GM21528 (cell line): ENCODE measurements at regions not wholly inside any gene's neighbourhood (a gene's known extent, or its start where the extent isn't known, plus 50 kb on each side); places are given as distances from the start of the nearest gene placed in this dataset.

ENCODE experiments used
- ATAC-seq: cut with Tn5 transposase; IDR thresholded peaks from one replicate; pipeline ENCODE4 v1.9.1; 2021; ENCODE audit warnings: mild to moderate bottlenecking, moderate library complexity; ENCODE audit not compliant: unreplicated experiment, low FRiP score

DNA sequence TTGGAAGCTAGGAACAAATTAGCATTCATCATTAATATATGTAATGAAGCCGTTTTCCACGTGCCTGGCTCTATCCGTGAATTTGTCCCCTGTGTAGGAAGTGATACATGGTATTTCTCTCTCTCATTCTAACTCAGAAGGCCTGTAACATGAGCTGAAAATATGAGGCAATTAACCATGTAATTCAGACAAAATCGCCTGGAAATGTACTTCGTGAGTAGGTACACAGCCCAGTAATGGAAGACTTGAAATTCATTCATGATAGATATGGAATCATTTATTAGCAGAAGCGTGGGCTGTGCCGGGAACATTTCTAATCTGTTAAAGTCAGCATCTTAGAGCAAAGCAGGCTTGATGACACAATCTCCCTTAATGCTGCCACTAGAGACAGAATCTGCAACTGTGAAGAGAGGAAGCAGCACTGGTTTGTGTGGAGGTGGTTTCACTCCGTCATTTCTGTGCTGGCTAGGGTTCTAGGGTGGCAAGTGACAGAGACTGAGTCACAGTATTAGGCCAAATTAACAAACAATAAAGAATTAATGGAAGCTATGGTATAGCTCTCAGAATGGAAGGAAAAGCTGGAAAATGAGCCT lies 225.0 kb upstream of the PROK2 start:
- no peak for ATAC-seq

DNA sequence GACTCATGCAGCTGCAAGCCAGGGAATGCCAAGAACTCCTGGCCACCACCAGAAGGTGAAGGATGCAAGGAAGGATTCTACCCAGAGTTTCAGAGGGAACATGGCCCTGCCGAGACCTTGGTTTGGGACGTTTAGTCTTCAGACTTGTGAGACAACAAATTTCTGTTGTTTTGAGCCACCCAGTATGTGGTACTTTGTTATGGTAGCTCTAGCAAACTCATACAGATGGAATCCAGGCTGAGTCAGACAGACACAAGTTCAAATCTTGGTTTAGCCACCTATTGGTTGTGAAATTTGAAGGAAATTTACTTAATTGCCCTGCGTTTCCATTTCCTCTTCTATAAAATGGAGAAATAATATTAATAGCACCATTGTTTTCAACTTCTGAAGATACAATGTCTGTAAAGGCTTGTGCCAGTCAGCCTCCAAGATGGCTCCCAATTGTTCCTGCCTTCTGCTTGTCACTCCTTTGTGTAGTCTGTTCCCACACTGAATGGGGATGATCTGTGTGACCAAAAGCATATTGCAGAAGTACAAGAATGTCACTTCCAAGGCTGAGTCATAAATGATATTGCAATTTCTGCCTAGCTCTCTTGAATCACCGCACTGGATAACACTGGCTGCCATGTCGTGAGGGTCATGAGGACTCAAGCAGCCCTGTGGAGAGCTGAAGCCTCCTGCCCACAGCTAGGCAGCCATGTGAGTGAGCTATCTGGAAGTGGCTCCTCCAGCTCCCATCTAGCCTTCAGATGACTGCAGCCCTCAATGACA lies 223.5 kb upstream of the PROK2 start:
- ATAC-seq, result no peak

DNA sequence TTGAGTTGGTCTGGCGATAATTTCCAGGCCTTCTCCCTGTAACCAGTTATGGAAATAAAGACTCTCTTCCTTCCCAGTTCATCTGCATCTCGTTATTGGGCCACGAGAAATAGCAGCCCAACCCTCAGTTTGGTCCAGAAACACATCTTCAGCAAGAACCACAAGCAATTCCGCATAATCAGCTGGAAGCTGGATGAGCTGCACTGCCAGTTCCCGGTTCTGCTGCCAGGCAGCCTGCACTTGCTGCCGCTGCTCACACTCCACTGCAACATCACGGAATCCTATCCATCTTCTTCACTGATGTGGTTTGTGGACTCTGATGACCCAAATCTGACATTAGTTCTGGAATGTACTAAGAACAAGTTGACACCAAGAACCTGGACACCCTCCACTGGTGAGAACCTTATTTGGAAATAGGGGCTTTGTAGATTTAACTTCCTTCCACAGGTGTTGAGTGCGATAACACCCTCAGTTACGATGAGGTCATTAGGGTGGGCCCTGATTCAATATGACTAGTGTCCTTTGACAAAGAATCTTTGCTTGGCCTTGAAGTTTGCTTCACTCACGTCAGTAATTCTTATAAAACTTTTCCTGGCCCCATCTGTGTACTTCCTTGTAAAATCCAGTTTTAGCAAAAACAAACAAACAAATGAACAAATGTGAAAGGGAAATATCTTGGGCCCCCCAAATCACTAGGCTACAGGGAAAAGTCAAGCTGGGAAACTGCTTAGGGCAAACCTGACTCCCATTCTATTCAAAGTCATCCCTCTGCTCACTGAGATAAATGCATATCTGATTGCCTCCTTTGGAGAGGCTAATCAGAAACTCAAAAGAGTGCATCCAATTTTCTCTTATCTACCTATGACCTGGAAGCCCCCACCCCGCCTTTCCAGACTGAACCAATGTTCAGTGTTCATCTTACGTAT lies 221.9 kb upstream of the PROK2 start:
- no peak for ATAC-seq

DNA sequence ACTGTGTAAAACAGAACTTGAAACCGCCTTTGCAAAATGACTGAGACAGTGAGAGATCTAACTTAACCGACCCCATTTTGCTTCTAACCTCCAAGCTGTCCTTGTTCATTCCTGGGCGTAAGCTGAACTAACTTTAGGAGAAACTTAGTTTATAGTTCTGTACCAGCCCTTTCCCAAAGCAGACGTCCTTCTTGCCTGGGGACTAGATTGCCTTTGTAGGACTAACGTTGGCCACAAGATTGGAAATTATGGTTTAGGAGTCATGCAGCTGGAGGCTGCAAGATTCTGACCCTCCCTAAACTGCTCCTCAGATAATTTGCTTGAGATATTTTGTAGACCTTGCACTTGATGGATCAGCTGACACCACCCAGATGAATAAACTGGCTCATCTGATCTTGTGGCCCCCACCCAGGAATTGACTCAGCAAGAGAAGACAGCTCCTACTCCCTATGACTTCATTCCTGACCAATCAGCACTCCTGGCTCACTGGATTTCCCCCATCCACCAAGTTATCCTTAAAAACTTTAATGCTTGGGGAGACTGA lies 219.9 kb upstream of the PROK2 start:
- no peak for ATAC-seq

DNA sequence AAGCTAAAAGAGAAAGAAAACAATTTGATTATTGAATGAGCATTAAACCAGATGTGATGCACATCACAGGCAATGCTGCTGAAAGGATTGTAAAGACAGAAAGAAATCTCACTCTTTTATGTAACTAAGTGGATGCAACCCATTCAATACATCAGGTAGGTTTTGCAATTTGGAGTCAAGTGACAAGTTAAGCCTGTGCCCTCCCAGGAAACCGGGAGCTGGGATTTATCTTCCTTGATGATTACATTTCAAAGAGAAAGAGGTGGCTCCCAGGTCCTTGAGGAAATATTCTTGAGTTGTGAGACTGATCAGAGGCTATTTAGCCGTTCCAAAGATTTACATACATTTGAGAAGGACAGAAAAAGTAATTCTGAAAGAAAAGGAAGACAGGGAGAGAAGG lies 219.0 kb upstream of the PROK2 start:
- no peak for ATAC-seq

DNA sequence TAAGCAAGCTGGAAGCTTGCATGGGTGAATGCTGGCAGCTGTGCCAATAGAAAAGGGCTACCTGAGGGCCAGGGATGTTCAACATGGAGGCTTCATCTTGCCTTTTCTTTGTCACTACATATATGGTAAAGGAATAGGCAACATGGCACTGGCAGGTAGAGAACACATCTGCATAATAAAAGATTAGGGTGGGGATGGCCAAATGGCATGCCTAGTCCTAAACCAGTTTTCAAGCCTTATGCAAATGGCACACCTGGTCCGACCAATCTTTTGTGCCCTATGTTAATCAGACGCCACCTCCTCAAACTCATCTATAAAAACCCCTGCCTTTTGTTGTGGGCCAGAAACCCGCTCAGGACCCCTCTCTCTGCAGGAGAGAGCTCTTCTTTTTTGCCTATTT lies 216.8 kb upstream of the PROK2 start:
- no peak for ATAC-seq

DNA sequence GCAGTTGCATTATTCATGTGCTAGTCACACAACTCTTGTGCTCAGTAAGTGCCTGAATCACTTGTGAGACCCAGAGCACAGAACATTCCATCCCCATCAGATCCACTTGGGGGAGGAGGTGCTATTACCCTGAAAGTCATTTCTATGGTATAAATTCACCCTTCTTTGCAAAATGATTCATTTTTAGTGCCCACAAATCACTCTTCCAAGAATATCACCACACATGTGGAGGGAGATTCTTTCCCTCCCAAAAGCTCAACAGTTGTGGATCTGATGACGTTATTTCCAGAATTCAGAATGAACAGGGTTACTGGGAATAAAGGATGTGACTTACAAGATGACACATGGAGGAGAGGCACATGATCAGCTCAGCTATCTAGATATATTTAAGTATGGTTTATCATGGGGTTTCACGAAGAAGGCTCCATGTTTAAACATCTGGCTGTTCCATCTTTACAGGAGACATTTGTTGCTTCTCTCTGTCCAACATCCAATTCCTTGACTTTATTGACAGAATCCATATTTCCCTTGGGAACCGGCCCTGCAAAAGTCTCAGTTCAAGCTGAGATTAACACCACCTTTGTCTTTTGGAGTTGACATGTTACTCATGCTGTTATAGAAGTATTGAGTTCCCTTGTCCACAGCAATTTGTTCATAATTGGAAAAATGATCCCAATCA lies 214.2 kb upstream of the PROK2 start:
- ATAC-seq, result no peak

DNA sequence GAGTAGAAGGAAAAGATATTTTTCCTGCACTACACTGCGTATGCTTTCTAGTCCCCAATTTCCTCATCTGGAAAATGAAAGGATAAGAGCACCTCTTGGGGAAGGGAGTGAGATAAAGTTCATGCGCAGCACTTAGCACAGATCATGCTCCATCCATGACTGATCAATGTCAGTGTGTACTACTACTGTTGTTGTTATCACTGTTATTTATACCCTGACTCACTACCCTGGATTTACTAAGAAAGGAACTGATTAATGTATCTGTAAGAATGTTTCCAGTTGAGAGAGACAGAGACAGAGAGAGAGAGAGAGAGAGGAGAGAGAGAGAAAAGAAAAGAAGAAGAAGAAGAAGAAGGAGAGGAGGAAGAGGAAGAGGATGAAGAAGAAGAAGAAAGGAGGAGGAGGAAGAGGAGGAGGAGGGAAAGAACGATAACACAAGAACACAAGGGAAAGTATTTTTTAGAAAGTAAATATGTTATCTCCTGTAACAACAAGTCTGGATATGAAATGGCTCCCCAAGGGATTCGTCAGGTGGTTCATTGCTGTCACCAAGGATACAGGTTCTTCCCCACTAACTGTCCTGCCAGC lies 212.2 kb upstream of the PROK2 start:
- ATAC-seq, result no peak

DNA sequence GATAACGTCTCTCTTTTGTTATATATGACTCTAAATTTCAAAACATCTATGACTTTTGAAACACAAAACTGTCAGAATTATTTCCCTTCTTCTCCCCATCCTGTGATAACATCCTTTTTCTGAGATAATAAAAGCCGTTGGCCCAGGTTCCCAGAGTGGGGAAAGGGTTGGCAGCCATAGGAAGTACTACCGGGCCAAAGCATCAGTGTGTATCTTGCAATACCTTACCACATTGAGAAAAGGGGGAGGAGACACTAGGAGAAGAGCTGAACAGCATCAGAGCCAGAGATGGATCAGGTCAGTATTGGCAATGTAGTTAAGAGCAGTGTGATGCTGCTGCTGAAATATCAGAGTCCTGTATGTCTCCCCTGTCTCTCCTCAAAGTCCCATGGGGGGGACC lies 210.0 kb upstream of the PROK2 start:
- ATAC-seq, result no peak

DNA sequence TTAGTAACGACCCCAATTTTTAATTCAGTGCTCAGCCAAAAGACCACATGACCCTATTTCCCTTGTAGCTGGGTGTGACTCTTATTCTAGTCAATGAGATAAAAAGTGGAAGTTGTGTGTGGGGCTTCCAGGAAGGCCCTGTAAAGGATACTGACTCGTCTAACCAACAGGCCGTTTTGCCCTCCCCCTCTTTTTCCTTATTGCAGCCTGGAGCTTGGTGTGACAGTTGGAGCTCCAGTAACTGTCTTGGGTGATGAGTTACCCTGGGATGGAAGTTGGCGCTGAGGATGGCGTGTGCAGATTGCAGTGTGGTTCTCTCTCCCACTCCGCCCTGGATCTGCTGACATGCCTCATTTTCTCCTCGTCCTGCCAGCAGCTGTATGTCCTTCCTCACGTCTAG lies 209.3 kb upstream of the PROK2 start:
- no peak for ATAC-seq

DNA sequence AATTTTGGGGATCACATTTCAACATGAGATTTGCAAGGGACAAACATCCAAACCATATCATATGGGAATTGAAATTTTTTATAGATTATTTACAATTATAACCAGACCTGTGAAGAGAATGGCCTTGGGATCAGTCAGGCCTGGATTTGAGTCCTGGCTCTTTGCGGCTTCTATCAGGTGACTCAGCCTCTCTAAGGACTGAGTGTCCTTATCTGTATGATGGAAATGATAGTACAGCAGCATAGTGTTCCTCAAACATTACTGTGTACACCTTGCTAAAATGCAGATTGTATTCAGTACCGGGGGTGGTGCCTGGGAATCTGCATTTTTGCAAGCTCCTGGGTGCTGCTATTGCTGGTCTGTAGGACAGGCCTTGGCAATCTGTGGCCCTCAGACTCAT lies 206.7 kb upstream of the PROK2 start:
- no peak for ATAC-seq

DNA sequence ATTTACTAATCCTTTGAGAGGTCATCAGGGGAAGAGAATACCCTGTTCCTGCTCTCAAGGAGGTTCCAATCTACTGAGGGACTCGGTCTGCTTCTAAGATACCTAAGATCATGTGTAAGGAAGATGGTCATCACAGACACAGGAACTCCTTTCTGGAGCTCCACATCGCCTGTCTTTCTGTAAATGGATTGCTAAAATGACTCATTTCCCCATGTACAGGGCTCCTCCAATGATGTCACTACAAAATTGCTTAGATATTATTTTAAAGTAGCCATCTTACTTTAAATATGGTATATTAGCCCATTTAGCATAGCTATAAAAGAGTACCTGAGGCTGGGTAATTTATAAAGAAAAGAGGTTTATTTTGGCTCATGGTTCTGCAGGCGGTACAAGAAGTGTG lies 206.1 kb upstream of the PROK2 start:
- no peak for ATAC-seq

DNA sequence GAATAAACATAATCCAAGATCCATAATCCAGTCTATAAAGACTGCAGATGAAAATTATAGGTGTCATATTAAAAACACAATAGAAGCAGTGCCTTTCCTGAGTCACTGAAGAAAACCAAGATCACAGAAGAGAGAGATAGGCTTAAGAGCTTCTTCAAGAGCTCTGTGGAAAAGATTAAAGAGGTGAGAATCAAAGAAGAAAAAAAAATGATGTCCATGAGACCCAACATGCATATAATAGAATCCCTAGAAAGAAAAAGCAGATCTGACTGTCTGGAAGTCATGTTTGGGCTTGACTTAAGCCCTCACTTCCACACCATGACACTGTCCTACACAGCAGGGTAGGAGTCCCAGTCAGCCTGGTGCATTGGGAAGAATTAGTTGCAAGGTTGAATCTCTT lies 205.6 kb upstream of the PROK2 start:
- ATAC-seq, result no peak

DNA sequence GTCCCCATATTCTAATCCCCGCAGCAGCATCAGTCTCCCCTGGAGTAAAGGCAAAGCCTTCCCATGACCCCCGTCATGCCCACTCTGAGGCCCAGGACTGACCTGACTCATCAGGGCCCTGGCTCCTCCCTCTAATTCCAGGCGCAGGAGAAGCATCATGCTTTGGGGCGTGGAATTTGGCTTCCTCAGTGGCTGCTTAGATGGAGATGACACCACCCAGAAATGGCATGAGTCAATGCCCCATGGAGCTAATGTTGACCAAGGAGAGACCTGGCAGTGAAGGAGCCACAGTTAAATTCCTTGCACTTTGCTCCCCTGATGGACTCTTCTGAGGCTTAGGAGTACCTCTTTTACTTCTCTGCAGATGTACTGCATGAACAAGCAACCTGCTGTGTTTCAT lies 204.2 kb upstream of the PROK2 start:
- ATAC-seq, result no peak

DNA sequence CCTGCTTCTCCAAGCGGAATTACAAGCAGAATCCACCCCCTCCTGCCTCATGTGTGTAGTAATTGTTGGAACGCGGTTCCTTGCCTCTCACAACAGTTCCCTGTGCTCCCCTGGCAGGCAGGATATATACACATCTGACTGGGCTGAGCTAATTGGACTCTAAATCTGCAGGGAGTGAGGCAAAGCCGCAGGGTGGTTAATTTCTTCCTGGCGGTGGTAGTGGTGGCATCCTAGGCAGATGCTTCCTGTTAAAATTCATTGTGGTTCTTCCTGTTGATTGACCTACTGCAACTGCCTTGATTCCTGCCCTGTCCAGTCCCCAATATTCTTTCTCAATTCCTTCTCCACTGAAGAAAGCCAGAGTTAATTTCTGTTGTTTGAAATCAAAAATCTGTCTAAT lies 202.9 kb upstream of the PROK2 start:
- no peak for ATAC-seq

DNA sequence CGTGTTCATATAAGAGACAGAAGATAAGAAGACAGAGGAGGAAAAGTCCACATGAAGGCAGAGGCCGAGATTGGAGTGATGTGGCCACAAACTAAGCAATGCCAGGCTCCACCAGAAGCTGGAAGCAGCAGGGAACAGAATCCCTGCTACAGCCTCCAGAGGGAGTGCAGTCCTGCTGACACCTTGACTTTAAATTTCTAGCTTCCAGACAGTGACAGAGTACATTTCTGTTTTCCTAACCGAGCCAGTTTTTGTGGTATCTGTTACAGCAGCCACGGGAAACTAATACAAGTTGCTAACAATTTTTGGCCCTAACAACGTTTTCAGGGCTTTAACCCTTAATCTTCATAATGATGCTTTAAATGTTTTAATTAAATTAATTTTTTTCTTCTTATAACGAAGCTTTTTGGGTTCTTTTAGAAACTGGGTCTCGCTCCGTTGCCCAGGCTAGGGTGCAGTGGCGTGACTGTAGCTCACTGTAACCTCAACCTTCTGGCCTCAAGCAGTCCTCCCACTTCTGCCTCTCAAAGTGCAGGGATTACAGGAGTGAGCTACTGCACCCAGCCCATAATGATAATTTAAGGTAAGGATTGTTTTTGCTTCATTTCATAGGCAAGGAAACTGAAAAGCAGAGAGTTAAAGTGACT lies 202.3 kb upstream of the PROK2 start:
- no peak for ATAC-seq

DNA sequence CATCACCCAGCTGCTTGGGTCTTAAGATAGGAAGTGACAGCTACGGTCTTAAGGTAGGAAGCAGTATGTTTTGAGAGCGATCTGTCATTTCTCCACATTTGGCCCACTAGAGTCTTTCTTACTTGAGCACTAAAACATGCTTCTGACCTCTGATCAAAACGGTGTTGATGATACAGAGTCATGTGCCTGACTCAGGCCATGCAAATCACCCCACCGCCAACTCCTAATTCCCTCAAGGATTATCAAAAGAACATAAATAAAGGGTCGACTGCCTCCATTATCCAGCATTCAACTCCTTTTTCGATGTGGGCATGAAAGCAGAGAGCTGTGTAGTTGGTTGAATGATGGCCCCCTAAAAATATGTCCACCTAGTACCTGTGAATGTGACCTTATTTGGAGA lies 201.7 kb upstream of the PROK2 start:
- ATAC-seq, result no peak

DNA sequence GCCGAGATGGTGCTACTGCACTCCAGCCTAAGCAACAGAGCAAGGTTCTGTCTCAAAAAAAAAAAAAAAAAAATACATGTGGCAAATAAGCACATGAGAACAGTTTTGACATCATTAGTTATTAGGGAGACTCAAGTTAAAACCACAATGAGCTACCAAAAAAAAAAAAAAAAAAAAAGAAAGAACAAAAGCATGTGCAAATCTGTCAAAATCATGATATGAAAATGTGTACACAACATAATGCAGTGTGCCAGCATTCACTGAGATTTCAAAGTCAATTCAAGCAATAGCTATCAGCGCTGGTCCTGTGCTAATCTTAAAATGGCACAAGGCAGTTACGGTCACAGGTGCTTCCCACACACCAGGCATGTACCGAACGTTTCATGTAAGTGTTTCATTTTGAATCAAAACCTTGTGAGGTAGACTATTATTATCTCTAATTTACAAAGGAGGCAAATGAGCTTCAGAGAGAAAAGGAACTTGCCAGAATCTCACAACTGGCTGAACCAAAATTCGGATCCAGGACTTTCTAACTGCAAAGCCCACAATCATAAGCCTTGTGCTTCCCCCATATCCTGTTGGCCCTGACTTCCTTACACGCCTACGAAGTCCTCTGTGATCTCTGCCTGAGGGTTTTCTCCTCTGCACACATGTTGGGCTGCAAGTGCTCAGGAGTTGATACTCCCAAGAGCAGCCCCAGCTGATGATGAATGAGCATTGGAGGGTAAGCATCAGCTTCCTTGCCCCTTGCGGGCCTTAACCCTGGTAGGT lies 200.1 kb upstream of the PROK2 start:
- peak; percentile 92 for ATAC-seq

DNA sequence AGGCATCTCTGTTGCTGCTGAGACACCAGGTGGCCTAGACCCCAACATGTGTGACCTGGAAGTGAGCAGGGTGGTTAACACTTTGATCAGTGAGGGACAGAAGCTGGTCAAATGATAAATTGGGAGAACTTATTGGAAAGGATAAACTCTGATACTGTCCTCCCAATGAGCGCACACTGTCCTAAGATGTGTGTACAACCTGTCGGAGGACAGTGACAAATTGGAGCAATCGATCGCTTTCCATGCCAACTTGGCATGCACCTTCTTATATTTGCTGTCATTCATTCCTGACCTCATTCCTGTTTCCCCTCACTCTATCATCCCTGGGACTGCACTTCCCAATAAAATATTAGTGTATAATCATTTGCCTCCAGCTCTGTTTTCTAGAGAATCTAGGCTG lies 198.7 kb upstream of the PROK2 start:
- no peak for ATAC-seq
